CD8-positive, alpha-beta memory T cell (primary cell): ENCODE measurements at regions not wholly inside any gene's neighbourhood (a gene's known extent, or its start where the extent isn't known, plus 50 kb on each side); places are given as distances from the start of the nearest gene placed in this dataset.

ENCODE experiments used
- CTCF ChIA-PET: fragments of 350-600 bp; sonication (Branson Sonifier 250); formaldehyde crosslinking; loops from one replicate; lab custom pipeline; 2021; ENCODE audit warnings: antibody characterized with exemption; lab: Charles Lee
- POLR2A ChIA-PET: fragments of 350-600 bp; sonication (Branson Sonifier 250); formaldehyde crosslinking; loops from one replicate; lab custom pipeline; 2021; ENCODE audit warnings: antibody characterized with exemption; lab: Charles Lee
- DNase-seq, 5 donors: peaks; one replicate each; pipeline versions ENCODE4 v3.0.0 to v3.0.0-alpha.2; 2020 to 2022; ENCODE audit warnings: mixed read lengths in 1 of 5
- H3K27ac ChIP-seq: one replicate; pipeline ENCODE4 v1.7.0; 2013; ENCODE audit warnings: low read depth, mild to moderate bottlenecking, low read length, moderate library complexity
- H3K27me3 ChIP-seq: 2 replicates; pipeline ENCODE4 v1.7.0; 2013; ENCODE audit warnings: low read length, mild to moderate bottlenecking; ENCODE audit not compliant: insufficient read depth, poor library complexity, severe bottlenecking
- H3K36me3 ChIP-seq: 2 replicates; pipeline ENCODE4 v1.7.0; 2013; ENCODE audit warnings: mild to moderate bottlenecking, low read length, moderate library complexity; ENCODE audit not compliant: insufficient read depth
- H3K4me1 ChIP-seq: 2 replicates; pipeline ENCODE4 v1.7.0; 2013; ENCODE audit warnings: mild to moderate bottlenecking, low read length, moderate library complexity; ENCODE audit not compliant: insufficient read depth
- H3K4me3 ChIP-seq: 2 replicates; pipeline ENCODE4 v1.7.0; 2013; ENCODE audit warnings: mild to moderate bottlenecking, low read length
- H3K9me3 ChIP-seq: 2 replicates; pipeline ENCODE4 v1.7.0; 2013; ENCODE audit warnings: mild to moderate bottlenecking, low read length
- H3K27ac Mint-ChIP-seq, 8 donors: one replicate each; pipeline ENCODE4 v1.8.0; 2020 to 2021; ENCODE audit warnings: mixed read lengths in 8 of 8, mild to moderate bottlenecking in 6 of 8, inconsistent platforms in 3 of 8, moderate library complexity in 3 of 8
- H3K27me3 Mint-ChIP-seq, 2 donors: one replicate each; pipeline ENCODE4 v1.8.0; 2020 to 2021; ENCODE audit warnings: mixed read lengths in 2 of 2, mild to moderate bottlenecking in 1 of 2, moderate library complexity in 1 of 2
- H3K36me3 Mint-ChIP-seq, 3 donors: one replicate each; pipeline ENCODE4 v1.8.0; 2020 to 2021; ENCODE audit warnings: mixed read lengths in 3 of 3, inconsistent platforms in 1 of 3, mild to moderate bottlenecking in 1 of 3
- H3K4me1 Mint-ChIP-seq, 3 donors: one replicate each; pipeline ENCODE4 v1.8.0; 2020 to 2021; ENCODE audit warnings: mixed read lengths in 3 of 3, inconsistent platforms in 1 of 3, mild to moderate bottlenecking in 1 of 3
- H3K4me3 Mint-ChIP-seq, 7 donors: one replicate each; pipeline ENCODE4 v1.8.0; 2020 to 2021; ENCODE audit warnings: mixed read lengths in 7 of 7, mild to moderate bottlenecking in 6 of 7, moderate library complexity in 4 of 7, inconsistent platforms in 2 of 7
- H3K9me3 Mint-ChIP-seq, 5 donors: one replicate each; pipeline ENCODE4 v1.8.0; 2020 to 2022; ENCODE audit warnings: mixed read lengths in 5 of 5, mild to moderate bottlenecking in 3 of 5, moderate library complexity in 2 of 5, inconsistent platforms in 1 of 5

GRCh38 chr2:120822933-120823332 lies 87.3 kb downstream of the GLI2 start:
- Mint-ChIP-seq H3K9me3 (no peaks in the 10 kb centered on the region), H3K36me3 (no peaks in the 10 kb centered on the region), H3K4me3 (no peak overlapping the region), H3K27ac (no peak overlapping the region), H3K4me1 (no peaks in the 10 kb centered on the region), H3K27me3 (peaks cover 0 to 4% of the 10 kb centered on the region in 2 donors)
- Histone ChIP-seq H3K36me3 (no peaks in the 10 kb centered on the region), H3K27me3 (no peaks in the 10 kb centered on the region), H3K9me3 (no peaks in the 10 kb centered on the region), H3K4me1 (no peaks in the 10 kb centered on the region), H3K4me3 (no peak overlapping the region), H3K27ac (no peak overlapping the region)
- ChIA-PET POLR2A (no interaction called here), CTCF (no interaction called here)
- DNase-seq = no peak

DNA sequence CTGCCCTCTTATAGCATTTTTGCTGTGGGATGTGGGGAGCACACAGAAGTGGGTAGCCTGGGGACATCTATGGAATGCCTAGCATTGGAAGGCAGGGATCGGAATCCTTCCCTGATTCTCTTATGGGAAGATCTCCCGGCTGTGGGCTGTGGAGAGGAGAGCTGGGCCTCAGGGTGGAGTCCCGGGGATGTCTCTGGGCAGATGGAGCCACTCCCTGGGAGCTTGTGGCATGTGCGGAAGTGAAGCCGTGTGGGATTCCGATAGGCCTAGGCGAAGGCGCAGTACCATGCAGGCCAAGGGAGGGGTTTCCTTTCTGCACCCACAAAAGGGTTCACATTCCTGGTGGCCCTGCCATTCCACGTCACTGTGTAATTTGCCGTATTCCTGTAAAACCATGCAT lies 87.9 kb downstream of the GLI2 start:
- no peaks in the 10 kb centered on the region for H3K36me3 Mint-ChIP-seq
- CTCF ChIA-PET = no interaction called here
- H3K27me3 Mint-ChIP-seq = peaks cover 0 to 3% of the 10 kb centered on the region in 2 donors
- DNase-seq = no peak
- H3K36me3 ChIP-seq = no peaks in the 10 kb centered on the region
- no peak overlapping the region for H3K4me3 Mint-ChIP-seq
- no peaks in the 10 kb centered on the region for H3K4me1 ChIP-seq
- no peaks in the 10 kb centered on the region for H3K27me3 ChIP-seq
- H3K27ac Mint-ChIP-seq = no peak overlapping the region
- no peak overlapping the region for H3K4me3 ChIP-seq
- no peaks in the 10 kb centered on the region for H3K9me3 Mint-ChIP-seq
- no peak overlapping the region for H3K27ac ChIP-seq
- POLR2A ChIA-PET = no interaction called here
- no peaks in the 10 kb centered on the region for H3K9me3 ChIP-seq
- H3K4me1 Mint-ChIP-seq = no peaks in the 10 kb centered on the region

DNA sequence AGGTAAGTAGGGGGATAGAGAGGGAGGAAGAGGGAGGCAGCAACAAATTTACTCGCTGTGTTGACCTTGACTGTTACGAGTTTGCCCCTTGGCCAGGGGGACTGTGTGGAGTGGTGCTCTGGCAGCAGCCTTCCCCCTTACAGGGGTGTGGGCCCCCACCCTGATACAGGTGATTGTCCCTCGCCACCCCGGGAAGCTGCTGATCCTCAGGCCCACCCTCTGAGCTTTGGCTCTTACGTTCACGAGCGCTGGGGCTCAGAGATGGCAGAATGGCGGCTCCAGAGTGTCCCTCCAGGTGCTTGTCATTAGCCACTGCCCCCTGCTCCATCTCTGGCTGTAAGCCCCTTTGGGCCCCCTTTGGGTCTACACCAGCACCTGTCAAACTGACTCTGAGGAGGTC lies 88.6 kb downstream of the GLI2 start:
- Mint-ChIP-seq H3K9me3 (no peaks in the 10 kb centered on the region), H3K27me3 (peaks cover 0 to 2% of the 10 kb centered on the region in 2 donors)
- no peaks in the 10 kb centered on the region for H3K9me3 ChIP-seq

GRCh38 chr2:120825370-120826259 lies 89.9 kb downstream of the GLI2 start:
- Mint-ChIP-seq H3K27ac (no peak overlapping the region), H3K4me3 (no peak overlapping the region)
- CTCF ChIA-PET = no interaction called here

More for the DNA sequence above, 88.6 kb downstream of the GLI2 start:
- Mint-ChIP-seq H3K36me3 (no peaks in the 10 kb centered on the region), H3K4me1 (no peaks in the 10 kb centered on the region), H3K27ac (no peak overlapping the region), H3K4me3 (no peak overlapping the region)
- no peaks in the 10 kb centered on the region for H3K36me3 ChIP-seq
- no peak overlapping the region for H3K4me3 ChIP-seq
- H3K27me3 ChIP-seq = no peaks in the 10 kb centered on the region
- no peaks in the 10 kb centered on the region for H3K4me1 ChIP-seq
- H3K27ac ChIP-seq = no peak overlapping the region
- POLR2A ChIA-PET = no interaction called here
- CTCF ChIA-PET = no interaction called here
- DNase-seq = no peak

DNA sequence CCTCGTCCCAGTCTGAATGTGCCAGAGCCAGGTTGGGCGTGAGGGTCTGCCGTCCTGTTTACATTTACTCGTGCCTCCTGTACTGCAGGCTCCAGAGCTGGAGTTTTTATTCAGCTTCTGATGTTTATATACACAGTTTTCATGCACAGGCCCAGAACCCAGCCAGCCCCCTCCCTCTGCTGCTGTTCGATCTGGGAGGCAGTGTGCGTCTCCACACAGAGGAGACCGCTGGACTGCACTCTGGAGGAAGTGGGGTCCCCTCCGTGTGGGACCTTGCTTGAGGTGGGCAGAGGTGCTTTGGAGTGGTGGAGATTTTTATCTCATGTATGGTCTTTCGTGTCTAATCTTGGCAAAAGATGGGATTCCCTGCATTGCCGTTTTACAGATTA lies 90.6 kb downstream of the GLI2 start:
- H3K27ac ChIP-seq = no peak overlapping the region
- Mint-ChIP-seq H3K4me3 (no peak overlapping the region), H3K36me3 (no peaks in the 10 kb centered on the region), H3K27me3 (no peaks in the 10 kb centered on the region), H3K27ac (no peak overlapping the region), H3K4me1 (no peaks in the 10 kb centered on the region), H3K9me3 (no peaks in the 10 kb centered on the region)
- no peaks in the 10 kb centered on the region for H3K36me3 ChIP-seq
- H3K4me1 ChIP-seq = no peaks in the 10 kb centered on the region
- no peaks in the 10 kb centered on the region for H3K27me3 ChIP-seq
- H3K4me3 ChIP-seq = no peak overlapping the region
- CTCF ChIA-PET = no interaction called here
- no peak for DNase-seq
- POLR2A ChIA-PET = no interaction called here
- no peaks in the 10 kb centered on the region for H3K9me3 ChIP-seq

More at GRCh38 chr2:120825370-120826259, 89.9 kb downstream of the GLI2 start:
- no peak for DNase-seq
- Mint-ChIP-seq H3K9me3 (no peaks in the 10 kb centered on the region), H3K36me3 (no peaks in the 10 kb centered on the region), H3K4me1 (no peaks in the 10 kb centered on the region), H3K27me3 (no peaks in the 10 kb centered on the region)
- Histone ChIP-seq H3K27me3 (no peaks in the 10 kb centered on the region), H3K9me3 (no peaks in the 10 kb centered on the region), H3K4me3 (no peak overlapping the region), H3K4me1 (no peaks in the 10 kb centered on the region), H3K27ac (no peak overlapping the region), H3K36me3 (no peaks in the 10 kb centered on the region)
- POLR2A ChIA-PET = no interaction called here

DNA sequence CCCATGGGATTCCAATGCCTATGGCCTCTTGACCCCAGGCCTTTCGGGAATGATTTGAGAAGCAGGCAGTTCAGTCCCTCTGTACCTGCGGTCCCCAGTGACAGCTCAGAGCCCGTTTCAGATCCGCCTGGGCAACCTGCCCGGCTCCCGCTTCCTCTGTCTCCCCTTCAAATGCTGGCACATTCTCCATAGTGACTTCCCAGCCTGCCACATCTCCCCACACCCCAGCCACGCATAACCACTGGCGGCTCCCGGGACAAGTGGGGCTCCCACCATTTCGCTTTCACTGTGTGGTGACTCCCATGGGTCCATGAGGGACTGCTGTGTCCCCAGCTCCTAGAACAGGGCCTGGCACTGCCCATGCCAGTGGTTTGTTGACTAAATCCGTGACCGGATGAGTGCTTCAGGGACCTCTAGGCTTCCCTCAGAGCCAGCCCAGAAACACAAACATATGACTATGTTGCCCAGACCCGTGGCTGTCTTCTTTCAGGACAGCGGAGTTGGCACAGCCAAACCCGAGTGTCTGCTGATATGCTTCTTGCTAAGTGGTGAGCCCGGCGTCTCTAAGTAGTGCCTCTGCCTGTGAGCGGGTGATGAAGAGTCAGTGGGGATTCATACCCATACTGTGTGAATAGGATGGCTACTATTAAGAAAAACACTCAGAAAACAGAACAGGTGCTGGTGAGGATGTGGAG lies 91.2 kb downstream of the GLI2 start:
- H3K36me3 ChIP-seq = no peaks in the 10 kb centered on the region
- no peak overlapping the region for H3K27ac ChIP-seq
- no peaks in the 10 kb centered on the region for H3K4me1 Mint-ChIP-seq
- H3K4me3 ChIP-seq = no peak overlapping the region
- H3K27me3 ChIP-seq = no peaks in the 10 kb centered on the region
- no peak overlapping the region for H3K4me3 Mint-ChIP-seq
- no peaks in the 10 kb centered on the region for H3K4me1 ChIP-seq
- no peaks in the 10 kb centered on the region for H3K9me3 Mint-ChIP-seq
- POLR2A ChIA-PET = no interaction called here
- H3K36me3 Mint-ChIP-seq = no peaks in the 10 kb centered on the region
- no peak overlapping the region for H3K27ac Mint-ChIP-seq
- H3K9me3 ChIP-seq = no peaks in the 10 kb centered on the region
- peaks cover 0 to 2% of the 10 kb centered on the region in 2 donors for H3K27me3 Mint-ChIP-seq
- no peak for DNase-seq
- CTCF ChIA-PET = no interaction called here

GRCh38 chr2:120828066-120828465 lies 92.4 kb downstream of the GLI2 start:
- Mint-ChIP-seq H3K27ac (no peak overlapping the region), H3K27me3 (peaks cover 0 to 2% of the 10 kb centered on the region in 2 donors), H3K9me3 (no peaks in the 10 kb centered on the region), H3K36me3 (no peaks in the 10 kb centered on the region), H3K4me3 (no peak overlapping the region), H3K4me1 (no peaks in the 10 kb centered on the region)
- no peak for DNase-seq
- no peaks in the 10 kb centered on the region for H3K9me3 ChIP-seq
- no peaks in the 10 kb centered on the region for H3K27me3 ChIP-seq
- H3K4me1 ChIP-seq = no peaks in the 10 kb centered on the region
- ChIA-PET CTCF (no interaction called here), POLR2A (no interaction called here)
- no peaks in the 10 kb centered on the region for H3K36me3 ChIP-seq
- no peak overlapping the region for H3K4me3 ChIP-seq
- no peak overlapping the region for H3K27ac ChIP-seq

- Histone ChIP-seq H3K27ac (no peak overlapping the region), H3K9me3 (no peaks in the 10 kb centered on the region), H3K36me3 (no peaks in the 10 kb centered on the region), H3K4me1 (no peaks in the 10 kb centered on the region), H3K4me3 (no peak overlapping the region), H3K27me3 (no peaks in the 10 kb centered on the region)
- H3K4me3 Mint-ChIP-seq = no peak overlapping the region
- H3K9me3 Mint-ChIP-seq = no peaks in the 10 kb centered on the region
- H3K36me3 Mint-ChIP-seq = no peaks in the 10 kb centered on the region
- no peaks in the 10 kb centered on the region for H3K4me1 Mint-ChIP-seq
- DNase-seq = no peak
- ChIA-PET CTCF (no interaction called here), POLR2A (no interaction called here)
- H3K27ac Mint-ChIP-seq = no peak overlapping the region
- H3K27me3 Mint-ChIP-seq = peaks cover 0 to 2% of the 10 kb centered on the region in 2 donors
Measured at GRCh38 chr2:120828829-120829632, 93.4 kb downstream of the GLI2 start.
